Heart left ventricle (tissue), 13 donors: ENCODE measurements at regions not wholly inside any gene's neighbourhood (a gene's known extent, or its start where the extent isn't known, plus 50 kb on each side); places are given as distances from the start of the nearest gene placed in this dataset.

Experiments used
- CTCF ChIP-seq, 12 donors: fragments of 200-600 bp; sonication (generic) in 4 of 12; IDR thresholded peaks; one replicate each; pipeline versions ENCODE4 v1.5.0 to v1.8.0; 2018 to 2022; ENCODE audit warnings: antibody characterized with exemption in 12 of 12, mild to moderate bottlenecking in 5 of 12
- POLR2A ChIP-seq, 2 donors: fragments of 450-650 bp; IDR thresholded peaks; one replicate each; pipeline ENCODE4 v1.6.1; 2017; ENCODE audit warnings: antibody characterized with exemption in 2 of 2, mild to moderate bottlenecking in 2 of 2, moderate library complexity in 2 of 2
- donor health status: ischemic (EF 13 %, LVEDD 7.1; RV severe dilation, severe dysfunction).
- donor health status: DM: no; HTN: yes; CAD: no.
- donor health status: DM: no; HTN: no; CAD: no.
- donor health status: ischemic (EF 25% LVEDD 6.9; RV normal size, moderate dysfunction).
- donor health status: ischemic (EF 25% LVEDD 5.7; RV mildly dilated, moderate dysfunction).
- donor health status: ischemic (EF 35%, LVEDD 5.7; RV mildly dilated, moderate dysfunction).
- donor health status: nonischemic (EF 11% LVEDD 7.7; RV severe dilation, severe dysfunction).
- donor health status: DM: yes; HTN: yes; CAD: no.
- donor health status: PGD.
- donor health status: ischemic (EF 29% LVEDD 5.4; RV normal size, mild dysfunction).
- donor health status: nonischemic (EF 23%, LVEDD 6.1; RV moderate dilation, normal function).

- no peak for TF ChIP-seq POLR2A (IDR thresholded peaks at IDR 0.05)
- no peak for TF ChIP-seq CTCF (IDR thresholded peaks at IDR 0.05)
Observed at GRCh38 chr7:153408360-153409335, 643.5 kb upstream of the DPP6 start.
